H1 (cell line): ENCODE measurements at regions not wholly inside any gene's neighbourhood (a gene's known extent, or its start where the extent isn't known, plus 50 kb on each side); places are given as distances from the start of the nearest gene placed in this dataset.

Source experiments
- CTCF ChIA-PET: fragments of 300-600 bp; sonication (Branson Sonifier 250); formaldehyde crosslinking; loops from one replicate; lab custom pipeline; 2021; ENCODE audit not compliant: partially characterized antibody; lab: Charles Lee
- POLR2A ChIA-PET: fragments of 300-600 bp; sonication (Branson Sonifier 250); formaldehyde crosslinking; loops from one replicate; lab custom pipeline; 2021; ENCODE audit warnings: inconsistent platforms; ENCODE audit not compliant: partially characterized antibody; lab: Charles Lee
- DNase-seq, 2 experiments: peaks; one replicate each; pipeline versions ENCODE4 v3.0.0 to v3.0.0-alpha.2; 2010 to 2022; ENCODE audit warnings: low spot score in 2 of 2, low read depth in 1 of 2, mixed read lengths in 1 of 2
- FAIRE-seq: peaks from 2 replicates; lab custom pipeline; 2011; peaks lifted over from hg19 to GRCh38; lab: Jason Lieb, UNC
- H2AFZ ChIP-seq: 2 replicates; pipeline ENCODE4 v1.8.1; 2012; ENCODE audit warnings: low read length, inconsistent platforms
- H2AK5ac ChIP-seq: 2 replicates; pipeline ENCODE4 v1.6.1; 2013; ENCODE audit warnings: low read depth, low read length
- H2BK120ac ChIP-seq: replicated peaks from 2 replicates; pipeline ENCODE3; 2013; ENCODE audit warnings: low read depth, low read length, inconsistent platforms
- H2BK12ac ChIP-seq: 2 replicates; pipeline ENCODE4 v1.6.1; 2013; ENCODE audit warnings: low read depth, low read length
- H2BK15ac ChIP-seq: 2 replicates; pipeline ENCODE4 v1.6.1; 2013; ENCODE audit warnings: low read length
- H2BK20ac ChIP-seq: 2 replicates; pipeline ENCODE4 v1.6.1; 2013; ENCODE audit warnings: low read length
- H2BK5ac ChIP-seq: 2 replicates; pipeline ENCODE4 v1.6.1; 2013; ENCODE audit warnings: low read depth, low read length
- H3K14ac ChIP-seq: 2 replicates; pipeline ENCODE4 v1.6.1; 2013; ENCODE audit warnings: inconsistent platforms; ENCODE audit not compliant: insufficient read length
- H3K18ac ChIP-seq: 2 replicates; pipeline ENCODE4 v1.6.1; 2013; ENCODE audit warnings: low read length; ENCODE audit errors: extremely low read depth
- H3K23ac ChIP-seq: 2 replicates; pipeline ENCODE4 v1.6.1; 2013; ENCODE audit warnings: inconsistent platforms; ENCODE audit not compliant: insufficient read length
- H3K23me2 ChIP-seq: 2 replicates; pipeline ENCODE4 v1.6.1; 2013; ENCODE audit warnings: low read depth, low read length
- H3K27ac ChIP-seq: 2 replicates; pipeline ENCODE4 v1.6.1; 2011; ENCODE audit warnings: low read depth, low read length, inconsistent platforms
- H3K27me3 ChIP-seq, 4 experiments: replicated peaks in 1 of 4; 1 replicate in 1 of 4; 2 replicates in 3 of 4; pipeline versions ENCODE4 v1.6.1 to v1.8.1; 2011 to 2013; ENCODE audit warnings: low read length in 3 of 4, mild to moderate bottlenecking in 3 of 4, inconsistent platforms in 2 of 4, mixed read lengths in 2 of 4, moderate library complexity in 1 of 4; ENCODE audit not compliant: control insufficient read depth in 3 of 4, insufficient read depth in 3 of 4; ENCODE audit errors: extremely low read depth in 1 of 4
- H3K36me3 ChIP-seq, 4 experiments: 2 replicates each; pipeline versions ENCODE4 v1.6.1 to v1.8.1; 2011 to 2013; ENCODE audit warnings: mild to moderate bottlenecking in 4 of 4, low read length in 3 of 4, moderate library complexity in 2 of 4, control low read depth in 1 of 4, inconsistent platforms in 1 of 4; ENCODE audit not compliant: insufficient read depth in 4 of 4, control insufficient read depth in 2 of 4
- H3K4ac ChIP-seq: replicated peaks from 2 replicates; pipeline ENCODE3; 2013; ENCODE audit warnings: low read length, low read depth, mixed read lengths, inconsistent platforms; ENCODE audit not compliant: insufficient read length
- H3K4me1 ChIP-seq, 4 experiments: replicated peaks in 1 of 4; 1 replicate in 1 of 4; 2 replicates in 3 of 4; pipeline versions ENCODE4 v1.6.1 to v1.8.1; 2011 to 2013; ENCODE audit warnings: low read length in 3 of 4, inconsistent platforms in 2 of 4, mixed read lengths in 1 of 4; ENCODE audit not compliant: insufficient read depth in 4 of 4, control insufficient read depth in 3 of 4
- H3K4me2 ChIP-seq, 2 experiments: 2 replicates each; pipeline versions ENCODE4 v1.6.1 to v1.8.1; 2011 to 2013; ENCODE audit warnings: low read depth in 2 of 2, low read length in 2 of 2, control low read depth in 1 of 2, inconsistent platforms in 1 of 2, mild to moderate bottlenecking in 1 of 2; ENCODE audit not compliant: insufficient read depth in 1 of 2
- H3K4me3 ChIP-seq, 4 experiments: fragments of 200-600, 300-600 bp in 1 of 4; sonication (generic), shearing (Covaris generic), sonication (Bioruptor Twin) in 1 of 4; 2 replicates each; pipeline versions ENCODE4 v1.5.1 to v1.8.1; 2011 to 2016; ENCODE audit warnings: low read length in 4 of 4, low read depth in 3 of 4, control low read depth in 2 of 4, inconsistent platforms in 2 of 4, mild to moderate bottlenecking in 2 of 4, mixed read lengths in 1 of 4, moderate library complexity in 1 of 4; ENCODE audit not compliant: insufficient read depth in 2 of 4; ENCODE audit errors: extremely low read depth in 1 of 4
- H3K56ac ChIP-seq: replicated peaks from 2 replicates; pipeline ENCODE3; 2013; ENCODE audit warnings: low read depth, mild to moderate bottlenecking, mixed read lengths, low read length, inconsistent platforms; ENCODE audit not compliant: insufficient read length
- H3K79me1 ChIP-seq: 2 replicates; pipeline ENCODE4 v1.6.1; 2013; ENCODE audit warnings: low read depth, low read length, control low read depth
- H3K79me2 ChIP-seq, 2 experiments: 2 replicates each; pipeline versions ENCODE4 v1.6.1 to v1.8.1; 2012 to 2013; ENCODE audit warnings: low read length in 2 of 2, mild to moderate bottlenecking in 2 of 2, inconsistent platforms in 1 of 2; ENCODE audit not compliant: insufficient read depth in 2 of 2, control insufficient read depth in 1 of 2
- H3K9ac ChIP-seq, 4 experiments: replicated peaks in 1 of 4; 1 replicate in 1 of 4; 2 replicates in 3 of 4; pipeline versions ENCODE4 v1.6.1 to v1.8.1; 2011 to 2013; ENCODE audit warnings: low read depth in 3 of 4, low read length in 3 of 4, control low read depth in 2 of 4, mild to moderate bottlenecking in 2 of 4, moderate library complexity in 2 of 4, inconsistent platforms in 1 of 4; ENCODE audit errors: extremely low read depth in 1 of 4
- H3K9me3 ChIP-seq, 2 experiments: 2 replicates each; pipeline versions ENCODE4 v1.6.1 to v1.8.1; 2012 to 2013; ENCODE audit warnings: mild to moderate bottlenecking in 2 of 2, moderate library complexity in 2 of 2, control low read depth in 1 of 2, inconsistent platforms in 1 of 2, low read depth in 1 of 2, low read length in 1 of 2, mixed read lengths in 1 of 2; ENCODE audit not compliant: insufficient read depth in 2 of 2
- H4K20me1 ChIP-seq, 2 experiments: replicated peaks in 1 of 2; 2 replicates each; pipeline versions ENCODE3 to v1.8.1; 2011 to 2013; ENCODE audit warnings: inconsistent platforms in 2 of 2, low read length in 2 of 2, mild to moderate bottlenecking in 1 of 2; ENCODE audit not compliant: insufficient read depth in 2 of 2, control insufficient read depth in 1 of 2
- H4K5ac ChIP-seq: 2 replicates; pipeline ENCODE4 v1.6.1; 2013; ENCODE audit warnings: low read length, low read depth, mixed read lengths, inconsistent platforms; ENCODE audit not compliant: insufficient read length
- H4K8ac ChIP-seq: 2 replicates; pipeline ENCODE4 v1.8.0; 2013; ENCODE audit warnings: mild to moderate bottlenecking, moderate library complexity, low read length, inconsistent platforms; ENCODE audit not compliant: insufficient read depth; ENCODE audit errors: extremely low read depth
- H4K91ac ChIP-seq: replicated peaks from 2 replicates; pipeline ENCODE3; 2013; ENCODE audit warnings: low read length, mixed read lengths, inconsistent platforms; ENCODE audit not compliant: insufficient read length
- ATF2 ChIP-seq: IDR thresholded peaks from 2 replicates; pipeline ENCODE4 v1.6.1; 2012; ENCODE audit warnings: low read length, inconsistent platforms
- CTBP2 ChIP-seq: IDR thresholded peaks from 2 replicates; pipeline ENCODE4 v1.7.0; 2011; ENCODE audit warnings: borderline replicate concordance, mild to moderate bottlenecking, moderate library complexity, mixed read lengths, low read length; ENCODE audit not compliant: insufficient read depth, insufficient read length
- JUN ChIP-seq: IDR thresholded peaks from 2 replicates; pipeline ENCODE4 v1.6.1; 2011; ENCODE audit warnings: low read depth, mild to moderate bottlenecking, improper control_type of control experiment, low read length
- KDM1A ChIP-seq: fragments of 200-600, 300-600 bp; sonication (generic); IDR thresholded peaks from 2 replicates; pipeline ENCODE4 v1.7.1; 2016; ENCODE audit warnings: mild to moderate bottlenecking, low read length, borderline replicate concordance
- KDM5A ChIP-seq: fragments of 200-600 bp; IDR thresholded peaks from 2 replicates; pipeline ENCODE4 v1.7.1; 2012; ENCODE audit warnings: mild to moderate bottlenecking, low read length, inconsistent platforms, mixed read lengths
- NRF1 ChIP-seq: IDR thresholded peaks from 2 replicates; pipeline ENCODE4 v1.6.1; 2011; ENCODE audit warnings: mild to moderate bottlenecking, low read depth, low read length, improper control_type of control experiment
- POLR2A ChIP-seq, 2 experiments: IDR thresholded peaks; 1 replicate in 1 of 2; 2 replicates in 1 of 2; pipeline ENCODE4 v1.6.1; 2011; ENCODE audit warnings: low read depth in 2 of 2, low read length in 2 of 2, mild to moderate bottlenecking in 2 of 2; ENCODE audit errors: control extremely low read depth in 1 of 2
- POU5F1 ChIP-seq: IDR thresholded peaks from 2 replicates; pipeline ENCODE4 v1.6.1; 2011; ENCODE audit warnings: low read depth, mild to moderate bottlenecking, low read length, moderate library complexity
- SIN3A ChIP-seq, 2 experiments: IDR thresholded peaks in 1 of 2; conservative IDR thresholded peaks in 1 of 2; 2 replicates each; pipeline ENCODE4 v1.6.1; 2011 to 2012; ENCODE audit warnings: low read length in 2 of 2, improper control_type of control experiment in 1 of 2, low read depth in 1 of 2, mild to moderate bottlenecking in 1 of 2
- SIRT6 ChIP-seq: IDR thresholded peaks from one replicate; pipeline ENCODE4 v1.7.1; 2012; ENCODE audit warnings: low read length, inconsistent platforms
- TBP ChIP-seq: IDR thresholded peaks from 2 replicates; pipeline ENCODE4 v1.6.1; 2011; ENCODE audit warnings: low read depth, low read length, improper control_type of control experiment
- TCF12 ChIP-seq: IDR thresholded peaks from 2 replicates; pipeline ENCODE4 v1.6.1; 2011; ENCODE audit warnings: low read depth, mild to moderate bottlenecking, low read length
- YY1 ChIP-seq: IDR thresholded peaks from 2 replicates; pipeline ENCODE4 v1.6.1; 2011; ENCODE audit warnings: low read depth, mild to moderate bottlenecking, low read length
- whole genome bisulfite sequencing, 2 experiments: shearing (Covaris generic) in 1 of 2; methylation state at CpG; one replicate each; pipeline versions ENCODE4 v1.1.6 to v1.1.7; 2013 to 2015; ENCODE audit warnings: low lambda C conversion rate in 2 of 2, mixed read lengths in 2 of 2, inconsistent platforms in 1 of 2, low coverage in 1 of 2, missing lambda C conversion rate in 1 of 2; ENCODE audit not compliant: insufficient replicate concordance in 2 of 2, insufficient coverage in 1 of 2, insufficient read length in 1 of 2; ENCODE audit errors: extremely low coverage in 1 of 2, missing lambda C conversion rate in 1 of 2; 5-methylcytosine and 5-hydroxymethylcytosine counted together

- Histone ChIP-seq H3K23me2 (no peaks in the 10 kb centered on the region), H4K8ac (peak overlapping the region; percentile 28; the same call in 1 of the 2 replicates), H3K27ac (no peak overlapping the region), H3K9me3 (no peaks in the 10 kb centered on the region), H3K9ac (no peak overlapping the region), H3K79me1 (no peaks in the 10 kb centered on the region), H3K14ac (no peak overlapping the region), H3K79me2 (no peaks in the 10 kb centered on the region), H3K4me1 (no peaks in the 10 kb centered on the region), H3K23ac (no peak overlapping the region), H2AFZ (no peak overlapping the region), H2BK5ac (no peak overlapping the region), H3K56ac (no peak overlapping the region), H3K18ac (no peak overlapping the region), H3K4me2 (no peak overlapping the region), H2BK12ac (no peak overlapping the region), H2BK15ac (no peak overlapping the region), H3K4ac (no peak overlapping the region), H2AK5ac (no peak overlapping the region), H2BK20ac (no peak overlapping the region), H3K36me3 (no peaks in the 10 kb centered on the region), H3K4me3 (no peak overlapping the region), H4K20me1 (no peaks in the 10 kb centered on the region), H3K27me3 (no peaks in the 10 kb centered on the region), H4K91ac (no peak overlapping the region), H4K5ac (no peak overlapping the region), H2BK120ac (no peak overlapping the region)
- 80% methylated on average over 9 of the region's 9 CpGs; no CpG with 5 or more reads in 1 of the 2 experiments for WGBS, 2 experiments
- ChIA-PET POLR2A (no interaction called here), CTCF (interaction anchor here (0.7 to 1.7 kb wide), 2 partner anchors 12 to 25 kb away, joined by 3 to 6 read pairs; no protein-coding TSS in a partner anchor)
- FAIRE-seq (no peak), DNase-seq (no peak)
- TF ChIP-seq SIRT6, result no peak
- TF ChIP-seq TCF12, result no peak
- no peak for TF ChIP-seq TBP
- no peak for TF ChIP-seq KDM5A
- TF ChIP-seq CTBP2, result no peak
- no peak for TF ChIP-seq SIN3A (conservative IDR thresholded peaks at IDR 0.05 in 1 of 2, IDR thresholded peaks at IDR 0.05 in 1 of 2; ENCODE audit: low read depth in 1 of 2, low read length in 2 of 2)
- TF ChIP-seq POU5F1, result no peak
- TF ChIP-seq NRF1, result no peak
- no peak for TF ChIP-seq YY1
- no peak for TF ChIP-seq KDM1A
- no peak for TF ChIP-seq POLR2A (IDR thresholded peaks at IDR 0.05; ENCODE audit: control extremely low read depth in 1 of 2, low read depth in 2 of 2, low read length in 2 of 2)
- no peak for TF ChIP-seq JUN
- no peak for TF ChIP-seq ATF2
These were observed 417.0 kb upstream of the TPM1 start for GRCh38 chr15:62625429-62626033.
